Pancreas (tissue), 10 donors: ENCODE measurements at regions not wholly inside any gene's neighbourhood (a gene's known extent, or its start where the extent isn't known, plus 50 kb on each side); places are given as distances from the start of the nearest gene placed in this dataset.

Experiments used
- ATAC-seq, 4 donors: fragments of 200-7000 bp; cut with Tn5 transposase; one replicate each; pipeline versions ENCODE4 v1.8.0 to v1.9.1; 2020; ENCODE audit warnings: mild to moderate bottlenecking in 4 of 4, moderate library complexity in 4 of 4
- DNase-seq, 6 donors: peaks; one replicate each; pipeline ENCODE4 v3.0.0-alpha.2; 2020
- FAIRE-seq: peaks from 2 replicates; lab custom pipeline; 2012; peaks lifted over from hg19 to GRCh38; lab: Jason Lieb, UNC
- H3K27ac ChIP-seq, 4 donors: fragments of 200-600 bp; sonication (generic); 1 replicate in 3 of 4; 2 replicates in 1 of 4; pipeline versions ENCODE4 v1.5.0 to v1.8.0; 2020
- H3K27me3 ChIP-seq, 4 donors: fragments of 200-600 bp; one replicate each; pipeline ENCODE4 v1.8.0; 2021
- H3K36me3 ChIP-seq, 3 donors: fragments of 200-600 bp; sonication (generic) in 1 of 3; one replicate each; pipeline versions ENCODE4 v1.5.0 to v1.8.0; 2020 to 2021
- H3K4me1 ChIP-seq, 3 donors: fragments of 200-600 bp; one replicate each; pipeline ENCODE4 v1.8.0; 2021
- H3K4me3 ChIP-seq, 4 donors: fragments of 200-600 bp; sonication (generic) in 2 of 4; one replicate each; pipeline versions ENCODE4 v1.5.0 to v1.8.0; 2020 to 2021
- H3K9me3 ChIP-seq, 4 donors: fragments of 200-600 bp; one replicate each; pipeline ENCODE4 v1.8.0; 2021
- WGBS, 2 donors: extraction: QIAGEN DNeasy Blood & Tissue Kit; methylation state at CpG; one replicate each; pipeline ENCODE4 v1.1.7; 2013; 5-methylcytosine and 5-hydroxymethylcytosine counted together
- intact Hi-C, 3 donors: fragments of 100-400 bp; cut with DNase I; formaldehyde crosslinking; loops; one replicate each; pipeline versions ENCODE4 v1.11.1 to v1.14.2; 2022
- TF ChIP-seq, protein P1 (sequence below), 4 donors: fragments of 200-600 bp; sonication (generic) in 3 of 4; IDR thresholded peaks; one replicate each; pipeline versions ENCODE4 v1.5.0 to v1.8.0; 2021; ENCODE audit warnings: antibody characterized with exemption in 4 of 4
- donor health status: healthy with polysubstance abuse.
- donor health status: DM: no; HTN: no; CAD: no; lungs with moderate emphysema.
- donor health status: DM: no; HTN: no; CAD: no.
- donor health status: control.
- donor health status: control.
- donor health status: Bipolar disorder and iron deficiency.
- donor health status: DM: yes; HTN: yes; CAD: no.
- donor health status: DM: no; HTN: no; CAD: no.
- donor health status: DM: no; HTN: no; CAD: no.
- donor health status: DM: yes; HTN: yes; CAD: no.

GRCh38 chr1:200345520-200345919, 64.3 kb downstream of the ZNF281 start:
- no peak for ATAC-seq
- Histone ChIP-seq H3K36me3 (no peaks in the 10 kb centered on the region), H3K27ac (no peak overlapping the region), H3K4me3 (no peak overlapping the region), H3K4me1 (no peaks in the 10 kb centered on the region), H3K27me3 (no peaks in the 10 kb centered on the region), H3K9me3 (no peaks in the 10 kb centered on the region)
- no peak for DNase-seq
- TF ChIP-seq, protein P1, sequence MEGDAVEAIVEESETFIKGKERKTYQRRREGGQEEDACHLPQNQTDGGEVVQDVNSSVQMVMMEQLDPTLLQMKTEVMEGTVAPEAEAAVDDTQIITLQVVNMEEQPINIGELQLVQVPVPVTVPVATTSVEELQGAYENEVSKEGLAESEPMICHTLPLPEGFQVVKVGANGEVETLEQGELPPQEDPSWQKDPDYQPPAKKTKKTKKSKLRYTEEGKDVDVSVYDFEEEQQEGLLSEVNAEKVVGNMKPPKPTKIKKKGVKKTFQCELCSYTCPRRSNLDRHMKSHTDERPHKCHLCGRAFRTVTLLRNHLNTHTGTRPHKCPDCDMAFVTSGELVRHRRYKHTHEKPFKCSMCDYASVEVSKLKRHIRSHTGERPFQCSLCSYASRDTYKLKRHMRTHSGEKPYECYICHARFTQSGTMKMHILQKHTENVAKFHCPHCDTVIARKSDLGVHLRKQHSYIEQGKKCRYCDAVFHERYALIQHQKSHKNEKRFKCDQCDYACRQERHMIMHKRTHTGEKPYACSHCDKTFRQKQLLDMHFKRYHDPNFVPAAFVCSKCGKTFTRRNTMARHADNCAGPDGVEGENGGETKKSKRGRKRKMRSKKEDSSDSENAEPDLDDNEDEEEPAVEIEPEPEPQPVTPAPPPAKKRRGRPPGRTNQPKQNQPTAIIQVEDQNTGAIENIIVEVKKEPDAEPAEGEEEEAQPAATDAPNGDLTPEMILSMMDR (IDR thresholded peaks at IDR 0.05) = no peak
- no peak for FAIRE-seq
- 87 to 93% methylated on average over 1 to 3 of the region's 4 CpGs for WGBS, 2 donors
- intact Hi-C loops = no loop called here

GRCh38 chr1:200343874-200344273, 66.0 kb downstream of the ZNF281 start:
- ATAC-seq = no peak
- no peaks in the 10 kb centered on the region for H3K9me3 ChIP-seq
- TF ChIP-seq, protein P1 (IDR thresholded peaks at IDR 0.05) = no peak

GRCh38 chr1:200342511-200343311, 67.1 kb downstream of the ZNF281 start:
- no peak for ATAC-seq
- Histone ChIP-seq H3K4me1 (no peaks in the 10 kb centered on the region), H3K9me3 (no peaks in the 10 kb centered on the region), H3K36me3 (no peaks in the 10 kb centered on the region), H3K27me3 (no peaks in the 10 kb centered on the region), H3K27ac (no peak overlapping the region), H3K4me3 (no peak overlapping the region)
- intact Hi-C loops = no loop called here
- FAIRE-seq = no peak
- TF ChIP-seq, protein P1 (IDR thresholded peaks at IDR 0.05) = no peak
- 82 to 86% methylated on average over 5 of the region's 5 CpGs for WGBS, 2 donors
- no peak for DNase-seq

More at GRCh38 chr1:200343874-200344273, 66.0 kb downstream of the ZNF281 start:
- H3K4me1 ChIP-seq = no peaks in the 10 kb centered on the region
- H3K36me3 ChIP-seq = no peaks in the 10 kb centered on the region
- no peak overlapping the region for H3K4me3 ChIP-seq
- no peaks in the 10 kb centered on the region for H3K27me3 ChIP-seq
- no peak for FAIRE-seq
- 97 to 99% methylated on average over 2 of the region's 2 CpGs for WGBS, 2 donors
- DNase-seq = no peak
- intact Hi-C loops = no loop called here
- no peak overlapping the region for H3K27ac ChIP-seq

GRCh38 chr1:200338451-200338850, 71.4 kb downstream of the ZNF281 start:
- Histone ChIP-seq H3K27me3 (no peaks in the 10 kb centered on the region), H3K9me3 (no peaks in the 10 kb centered on the region), H3K27ac (no peak overlapping the region), H3K4me3 (no peak overlapping the region), H3K4me1 (no peaks in the 10 kb centered on the region), H3K36me3 (no peaks in the 10 kb centered on the region)
- intact Hi-C loops = no loop called here
- TF ChIP-seq, protein P1 (IDR thresholded peaks at IDR 0.05) = no peak
- ATAC-seq (no peak), DNase-seq (no peak), FAIRE-seq (no peak)
- WGBS, 2 donors = 65 to 67% methylated on average over 2 of the region's 2 CpGs

- WGBS, 2 donors = 92 to 97% methylated on average over 3 of the region's 3 CpGs
- DNase-seq (no peak), FAIRE-seq (no peak), ATAC-seq (no peak)
- no peak overlapping the region for H3K27ac ChIP-seq
- no peaks in the 10 kb centered on the region for H3K36me3 ChIP-seq
- no peaks in the 10 kb centered on the region for H3K9me3 ChIP-seq
- no peaks in the 10 kb centered on the region for H3K27me3 ChIP-seq
- no peaks in the 10 kb centered on the region for H3K4me1 ChIP-seq
- intact Hi-C loops = no loop called here
- TF ChIP-seq, protein P1 (IDR thresholded peaks at IDR 0.05) = no peak
- no peak overlapping the region for H3K4me3 ChIP-seq
These were observed 72.0 kb downstream of the ZNF281 start for GRCh38 chr1:200337831-200338230.
